Keratinocyte (primary cell): ENCODE measurements at regions not wholly inside any gene's neighbourhood (a gene's known extent, or its start where the extent isn't known, plus 50 kb on each side); places are given as distances from the start of the nearest gene placed in this dataset.
A peak's percentile ranks its signal among the peaks of the same experiment; 100 is the strongest.

Experiments used
- DNase-seq: peaks from one replicate; pipeline ENCODE4 v3.0.0-alpha.2; 2011; ENCODE audit warnings: low read depth, missing footprints, low spot score
- FAIRE-seq: peaks from 2 replicates; lab custom pipeline; 2011; peaks lifted over from hg19 to GRCh38; lab: Jason Lieb, UNC
- H2AFZ ChIP-seq: 2 replicates; pipeline ENCODE4 v1.6.0; 2012; ENCODE audit warnings: low read length, control low read depth, inconsistent platforms; ENCODE audit not compliant: control insufficient read depth
- H3K27ac ChIP-seq: 2 replicates; pipeline ENCODE4 v1.5.1; 2011; ENCODE audit warnings: low read length; ENCODE audit not compliant: control insufficient read depth, insufficient read depth
- H3K27me3 ChIP-seq: 3 replicates; pipeline ENCODE4 v1.6.0; 2011; ENCODE audit warnings: low read length; ENCODE audit not compliant: control insufficient read depth, insufficient read depth; ENCODE audit errors: extremely low read depth
- H3K36me3 ChIP-seq, 2 experiments: 2 replicates in 1 of 2; 3 replicates in 1 of 2; pipeline ENCODE4 v1.5.1; 2011; ENCODE audit warnings: low read length in 2 of 2, mild to moderate bottlenecking in 1 of 2; ENCODE audit not compliant: control insufficient read depth in 2 of 2, insufficient read depth in 2 of 2; ENCODE audit errors: extremely low read depth in 1 of 2
- H3K4me1 ChIP-seq: 3 replicates; pipeline ENCODE4 v1.5.1; 2011; ENCODE audit warnings: low read length; ENCODE audit not compliant: control insufficient read depth, insufficient read depth; ENCODE audit errors: extremely low read depth
- H3K4me2 ChIP-seq: 3 replicates; pipeline ENCODE4 v1.6.0; 2011; ENCODE audit warnings: low read depth, low read length; ENCODE audit not compliant: control insufficient read depth, insufficient read depth; ENCODE audit errors: extremely low read depth
- H3K4me3 ChIP-seq, 3 experiments: fragments of 200-600 bp in 1 of 3; sonication (generic) in 1 of 3; 2 replicates in 2 of 3; 3 replicates in 1 of 3; pipeline ENCODE4 v1.5.1; 2011 to 2016; ENCODE audit warnings: low read length in 3 of 3, mild to moderate bottlenecking in 3 of 3, control low read depth in 2 of 3, inconsistent platforms in 1 of 3, low read depth in 1 of 3, mixed read lengths in 1 of 3, mixed run types in 1 of 3, moderate library complexity in 1 of 3; ENCODE audit not compliant: control insufficient read depth in 2 of 3, insufficient read depth in 2 of 3; ENCODE audit errors: extremely low read depth in 1 of 3
- H3K79me2 ChIP-seq: 2 replicates; pipeline ENCODE4 v1.6.0; 2012; ENCODE audit warnings: low read length; ENCODE audit not compliant: control insufficient read depth, insufficient read depth
- H3K9ac ChIP-seq: 3 replicates; pipeline ENCODE4 v1.6.0; 2011; ENCODE audit warnings: low read length; ENCODE audit not compliant: control insufficient read depth, insufficient read depth; ENCODE audit errors: extremely low read depth
- H3K9me1 ChIP-seq: 3 replicates; pipeline ENCODE4 v1.6.0; 2011; ENCODE audit warnings: low read length; ENCODE audit not compliant: control insufficient read depth, insufficient read depth; ENCODE audit errors: extremely low read depth
- H3K9me3 ChIP-seq: 2 replicates; pipeline ENCODE4 v1.5.1; 2012; ENCODE audit warnings: low read depth, low read length; ENCODE audit not compliant: control insufficient read depth
- H4K20me1 ChIP-seq: 3 replicates; pipeline ENCODE4 v1.6.0; 2011; ENCODE audit warnings: low read length; ENCODE audit not compliant: control insufficient read depth, insufficient read depth; ENCODE audit errors: extremely low read depth
- CTCF ChIP-seq, 3 experiments: IDR thresholded peaks in 1 of 3; conservative IDR thresholded peaks in 1 of 3; optimal IDR thresholded peaks in 1 of 3; 2 replicates in 2 of 3; 3 replicates in 1 of 3; pipeline versions ENCODE3 to v1.5.1; 2011; ENCODE audit warnings: low read length in 3 of 3, mild to moderate bottlenecking in 3 of 3, moderate library complexity in 2 of 3, control low read depth in 1 of 3, inconsistent platforms in 1 of 3; ENCODE audit not compliant: insufficient read depth in 2 of 3; ENCODE audit errors: extremely low read depth in 1 of 3
- EZH2 ChIP-seq: IDR thresholded peaks from one replicate; pipeline ENCODE4 v1.6.1; 2012; ENCODE audit warnings: inconsistent platforms, mild to moderate bottlenecking, low read length, moderate library complexity
- dilution Hi-C: fragments of 300-500 bp; cut with MboI; formaldehyde crosslinking; loops from one replicate; pipeline ENCODE4 v1.7.0; 2020; ENCODE audit warnings: low sequenced_read_pairs; ENCODE audit not compliant: extremely low pct_ligation_motif_present

GRCh38 chr9:2344436-2344835 is 277.2 kb upstream of the VLDLR start:
- Histone ChIP-seq H2AFZ (no peak overlapping the region), H3K4me3 (no peak overlapping the region), H3K4me2 (no peak overlapping the region), H3K79me2 (no peaks in the 10 kb centered on the region), H3K4me1 (peaks cover 13% of the 10 kb centered on the region), H3K27me3 (no peaks in the 10 kb centered on the region), H3K9me1 (no peaks in the 10 kb centered on the region), H3K9me3 (no peaks in the 10 kb centered on the region), H3K36me3 (no peaks in the 10 kb centered on the region), H4K20me1 (no peaks in the 10 kb centered on the region), H3K27ac (no peak overlapping the region), H3K9ac (no peak overlapping the region)
- TF ChIP-seq EZH2 (no peak), CTCF (optimal IDR thresholded peaks at IDR 0.05 in 1 of 3, IDR thresholded peaks at IDR 0.05 in 1 of 3, conservative IDR thresholded peaks at IDR 0.05 in 1 of 3; ENCODE audit: extremely low read depth in 1 of 3, insufficient read depth in 2 of 3, low read length in 3 of 3) (no peak)
- dilution Hi-C loops: no loop called here
- no peak for DNase-seq
- no peak for FAIRE-seq

DNA sequence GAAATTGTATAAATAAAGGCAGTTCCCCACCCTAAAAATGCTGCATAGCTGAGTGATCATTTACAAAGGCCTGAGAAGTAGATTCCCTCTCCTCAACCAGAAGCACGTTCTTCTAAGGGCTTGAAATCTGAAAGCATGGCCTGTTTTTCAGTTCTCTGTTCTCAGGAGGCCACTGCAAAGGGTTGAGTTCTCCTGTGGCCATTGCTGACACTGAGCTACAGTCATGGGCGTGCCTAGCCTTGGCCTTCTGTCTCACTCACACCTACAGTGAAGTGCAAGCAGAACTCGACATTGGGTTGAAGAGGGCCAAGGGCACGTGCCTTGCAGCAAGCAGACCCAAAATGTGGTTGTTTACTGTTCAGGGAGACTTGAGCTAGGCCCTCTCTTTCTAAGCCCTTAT is 276.6 kb upstream of the VLDLR start:
- TF ChIP-seq EZH2: no peak
- Histone ChIP-seq H2AFZ (peak overlapping the region; percentile 32), H3K9ac (no peak overlapping the region), H4K20me1 (no peaks in the 10 kb centered on the region), H3K36me3 (no peaks in the 10 kb centered on the region), H3K4me3 (no peak overlapping the region), H3K79me2 (no peaks in the 10 kb centered on the region), H3K9me3 (no peaks in the 10 kb centered on the region), H3K4me1 (peaks cover 8% of the 10 kb centered on the region), H3K4me2 (no peak overlapping the region), H3K27me3 (no peaks in the 10 kb centered on the region), H3K9me1 (no peaks in the 10 kb centered on the region), H3K27ac (no peak overlapping the region)
- no peak for DNase-seq
- dilution Hi-C loops: no loop called here
- FAIRE-seq: no peak

DNA sequence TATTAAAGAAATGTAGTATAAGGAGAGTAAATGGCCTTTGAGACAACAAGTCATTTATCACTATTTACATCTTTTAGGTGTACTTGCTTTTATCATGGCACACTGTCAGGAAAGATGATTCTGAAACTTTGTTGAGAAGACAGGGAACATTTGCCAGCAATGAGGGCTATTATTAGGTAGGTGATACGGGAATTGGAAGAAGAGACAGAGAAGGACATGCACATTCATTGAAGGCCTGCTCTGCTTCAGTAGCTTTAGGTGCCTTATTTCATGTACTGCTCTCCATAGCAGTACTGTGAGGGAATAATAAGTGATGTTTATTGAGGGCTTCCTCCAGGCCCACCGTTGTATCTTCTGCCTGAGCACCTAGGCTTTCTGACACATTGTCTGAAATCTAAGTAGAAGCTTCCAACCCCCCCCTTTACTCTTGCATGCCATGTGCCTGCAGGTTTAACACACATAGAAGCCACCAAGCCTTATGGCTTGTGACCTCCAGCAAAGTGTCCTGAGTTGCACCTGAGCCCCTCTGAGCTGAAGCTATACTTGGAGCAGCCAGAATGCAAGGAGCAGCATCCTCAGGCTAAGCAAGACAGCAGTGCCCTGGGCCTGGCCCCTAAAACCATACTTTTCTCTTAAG is 275.2 kb upstream of the VLDLR start:
- Histone ChIP-seq H3K4me2 (no peak overlapping the region), H4K20me1 (no peaks in the 10 kb centered on the region), H3K27ac (no peak overlapping the region), H3K4me1 (no peaks in the 10 kb centered on the region), H3K9me1 (no peaks in the 10 kb centered on the region), H3K79me2 (no peaks in the 10 kb centered on the region), H3K4me3 (no peak overlapping the region), H3K27me3 (no peaks in the 10 kb centered on the region), H3K36me3 (no peaks in the 10 kb centered on the region), H2AFZ (no peak overlapping the region), H3K9ac (no peak overlapping the region), H3K9me3 (no peaks in the 10 kb centered on the region)
- no peak for DNase-seq
- no peak for FAIRE-seq
- dilution Hi-C loops: no loop called here
- TF ChIP-seq EZH2 (no peak), CTCF (optimal IDR thresholded peaks at IDR 0.05 in 1 of 3, IDR thresholded peaks at IDR 0.05 in 1 of 3, conservative IDR thresholded peaks at IDR 0.05 in 1 of 3; ENCODE audit: extremely low read depth in 1 of 3, insufficient read depth in 2 of 3, low read length in 3 of 3) (no peak)
